B cell (primary cell): ENCODE measurements at regions not wholly inside any gene's neighbourhood (a gene's known extent, or its start where the extent isn't known, plus 50 kb on each side); places are given as distances from the start of the nearest gene placed in this dataset.
"Not testable (repeated sequence)": the region's sequence is repeated elsewhere in the genome, so short reads cannot be mapped to it uniquely, and the experiment has no call there.

Source experiments
- ATAC-seq: fragments of 200-7000 bp; cut with Tn5 transposase; one replicate; pipeline ENCODE4 v1.10.0; 2021; ENCODE audit warnings: low read depth, mild to moderate bottlenecking, moderate number of reproducible peaks, moderate library complexity
- CTCF ChIA-PET: fragments of 350-600 bp; sonication (Branson Sonifier 250); formaldehyde crosslinking; loops from one replicate; lab custom pipeline; 2021; ENCODE audit warnings: antibody characterized with exemption, inconsistent platforms; lab: Charles Lee
- POLR2A ChIA-PET: fragments of 350-600 bp; sonication (Branson Sonifier 250); formaldehyde crosslinking; loops from one replicate; lab custom pipeline; 2021; ENCODE audit warnings: antibody characterized with exemption; lab: Charles Lee
- DNase-seq: peaks from one replicate; pipeline ENCODE4 v3.0.0; 2013
- H2AFZ ChIP-seq: 2 replicates; pipeline ENCODE4 v1.6.1; 2012; ENCODE audit warnings: mild to moderate bottlenecking, low read depth, low read length; ENCODE audit not compliant: insufficient read depth, poor library complexity, severe bottlenecking
- H3K27ac ChIP-seq, 2 donors: 1 replicate in 1 of 2; 2 replicates in 1 of 2; pipeline ENCODE4 v1.5.1; 2012 to 2013; ENCODE audit warnings: low read length in 2 of 2, mild to moderate bottlenecking in 2 of 2, moderate library complexity in 1 of 2
- H3K27me3 ChIP-seq, 4 experiments: fragments of 200-600 bp in 1 of 4; sonication (generic) in 1 of 4; replicated peaks in 1 of 4; 1 replicate in 2 of 4; 2 replicates in 2 of 4; pipeline versions ENCODE4 v1.6.1 to v1.7.0; 2013 to 2016; ENCODE audit warnings: low read length in 3 of 4, mild to moderate bottlenecking in 2 of 4, mixed read lengths in 1 of 4, moderate library complexity in 1 of 4; ENCODE audit not compliant: insufficient read depth in 4 of 4, control insufficient read depth in 3 of 4; ENCODE audit errors: control extremely low read depth in 1 of 4
- H3K36me3 ChIP-seq, 2 experiments: replicated peaks in 1 of 2; 1 replicate in 1 of 2; 2 replicates in 1 of 2; pipeline versions ENCODE4 v1.6.1 to v1.7.1; 2013; ENCODE audit warnings: low read length in 1 of 2; ENCODE audit not compliant: insufficient read depth in 2 of 2, control insufficient read depth in 1 of 2; ENCODE audit errors: control extremely low read depth in 1 of 2, extremely low read depth in 1 of 2
- H3K4me1 ChIP-seq, 2 donors: fragments of 200-600 bp in 1 of 2; sonication (generic) in 1 of 2; 1 replicate in 1 of 2; 2 replicates in 1 of 2; pipeline versions ENCODE4 v1.5.1 to v1.6.1; 2013 to 2017; ENCODE audit warnings: low read length in 2 of 2; ENCODE audit not compliant: control insufficient read depth in 2 of 2, insufficient read depth in 2 of 2
- H3K4me2 ChIP-seq: replicated peaks from 2 replicates; pipeline ENCODE3; 2012; ENCODE audit warnings: mild to moderate bottlenecking, low read depth, low read length; ENCODE audit not compliant: poor library complexity, severe bottlenecking
- H3K4me3 ChIP-seq, 5 experiments: fragments of 200-600 bp in 1 of 5; sonication (generic) in 1 of 5; 1 replicate in 3 of 5; 2 replicates in 2 of 5; pipeline versions ENCODE4 v1.5.1 to v1.7.0; 2011 to 2016; ENCODE audit warnings: low read length in 4 of 5, mild to moderate bottlenecking in 4 of 5, low read depth in 2 of 5, control low read depth in 1 of 5, moderate library complexity in 1 of 5; ENCODE audit not compliant: insufficient read depth in 1 of 5; ENCODE audit errors: control extremely low read depth in 1 of 5, extremely low read depth in 1 of 5
- H3K79me2 ChIP-seq: fragments of 200-600 bp; sonication (generic); one replicate; pipeline ENCODE4 v1.6.0; 2016; ENCODE audit warnings: low read length; ENCODE audit not compliant: control insufficient read depth, insufficient read depth
- H3K9ac ChIP-seq: fragments of 200-600 bp; sonication (generic); 2 replicates; pipeline ENCODE4 v1.6.1; 2017; ENCODE audit warnings: mild to moderate bottlenecking, low read length, moderate library complexity
- H3K9me3 ChIP-seq, 3 donors: one replicate each; pipeline versions ENCODE4 v1.6.1 to v1.7.1; 2013; ENCODE audit warnings: low read length in 2 of 3; ENCODE audit not compliant: control insufficient read depth in 2 of 3, insufficient read depth in 1 of 3; ENCODE audit errors: control extremely low read depth in 1 of 3
- H4K20me1 ChIP-seq: 2 replicates; pipeline ENCODE4 v1.6.0; 2012; ENCODE audit warnings: mild to moderate bottlenecking, low read length; ENCODE audit not compliant: insufficient read depth, control insufficient read depth, poor library complexity, severe bottlenecking
- H3K27ac Mint-ChIP-seq: one replicate; pipeline ENCODE4 v1.8.0; 2021; ENCODE audit warnings: mixed read lengths
- H3K27me3 Mint-ChIP-seq: one replicate; pipeline ENCODE4 v1.8.0; 2021; ENCODE audit warnings: mixed read lengths
- H3K4me1 Mint-ChIP-seq: one replicate; pipeline ENCODE4 v1.8.0; 2021; ENCODE audit warnings: mixed read lengths
- H3K4me3 Mint-ChIP-seq: one replicate; pipeline ENCODE4 v1.8.0; 2021; ENCODE audit warnings: mixed read lengths
- H3K9me3 Mint-ChIP-seq: one replicate; pipeline ENCODE4 v1.8.0; 2022; ENCODE audit warnings: mixed read lengths; ENCODE audit not compliant: insufficient read depth
- EZH2 ChIP-seq: IDR thresholded peaks from 2 replicates; pipeline ENCODE4 v1.6.1; 2012; ENCODE audit warnings: borderline replicate concordance, low read depth, mild to moderate bottlenecking, moderate library complexity, low read length; ENCODE audit not compliant: insufficient read depth, poor library complexity, severe bottlenecking
- WGBS: methylation state at CpG from one replicate; pipeline ENCODE4 v1.1.5; 2013; ENCODE audit warnings: missing lambda C conversion rate; ENCODE audit not compliant: insufficient coverage; 5-methylcytosine and 5-hydroxymethylcytosine counted together
- intact Hi-C: fragments of 100-400 bp; cut with micrococcal nuclease; formaldehyde crosslinking; loops from one replicate; pipeline ENCODE4 v1.10.0; 2022
- TF ChIP-seq, protein P1 (sequence below): fragments of 200-600 bp; IDR thresholded peaks from one replicate; pipeline ENCODE4 v1.8.0; 2022; ENCODE audit warnings: antibody characterized with exemption, mild to moderate bottlenecking

DNA sequence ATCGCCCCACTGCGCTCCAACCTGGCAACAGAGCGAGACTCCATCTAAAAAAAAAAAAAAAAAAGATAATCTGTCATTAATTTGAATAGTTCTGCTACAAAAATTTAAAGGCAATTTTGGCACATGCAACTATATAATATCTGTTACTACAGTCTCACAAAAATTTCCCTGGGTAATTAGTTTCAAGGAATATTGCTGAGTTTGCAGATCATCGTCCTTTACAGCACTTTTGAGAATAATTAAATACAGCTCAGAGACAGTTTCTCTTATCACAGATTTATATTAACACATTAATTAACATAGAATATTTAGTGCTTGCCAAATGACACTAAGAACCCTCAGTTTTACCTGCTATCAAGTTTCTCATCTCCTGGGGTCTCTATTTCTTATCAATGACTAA, 540.4 kb upstream of the ZNF804A start:
- no peak overlapping the region for H3K9ac ChIP-seq
- ATAC-seq = no peak
- H3K27me3 Mint-ChIP-seq = no peaks in the 10 kb centered on the region
- no peaks in the 10 kb centered on the region for H3K27me3 ChIP-seq
- no peaks in the 10 kb centered on the region for H3K4me1 ChIP-seq
- no CpG with 5 or more reads among the region's 4 CpGs for WGBS
- no peaks in the 10 kb centered on the region for H3K79me2 ChIP-seq
- H3K9me3 ChIP-seq = peaks cover 0 to 10% (median 0%) of the 10 kb centered on the region in 3 donors
- H3K4me2 ChIP-seq = no peak overlapping the region
- DNase-seq = no peak
- no peaks in the 10 kb centered on the region for H3K4me1 Mint-ChIP-seq
- intact Hi-C loops = no loop called here
- TF ChIP-seq, protein P1, sequence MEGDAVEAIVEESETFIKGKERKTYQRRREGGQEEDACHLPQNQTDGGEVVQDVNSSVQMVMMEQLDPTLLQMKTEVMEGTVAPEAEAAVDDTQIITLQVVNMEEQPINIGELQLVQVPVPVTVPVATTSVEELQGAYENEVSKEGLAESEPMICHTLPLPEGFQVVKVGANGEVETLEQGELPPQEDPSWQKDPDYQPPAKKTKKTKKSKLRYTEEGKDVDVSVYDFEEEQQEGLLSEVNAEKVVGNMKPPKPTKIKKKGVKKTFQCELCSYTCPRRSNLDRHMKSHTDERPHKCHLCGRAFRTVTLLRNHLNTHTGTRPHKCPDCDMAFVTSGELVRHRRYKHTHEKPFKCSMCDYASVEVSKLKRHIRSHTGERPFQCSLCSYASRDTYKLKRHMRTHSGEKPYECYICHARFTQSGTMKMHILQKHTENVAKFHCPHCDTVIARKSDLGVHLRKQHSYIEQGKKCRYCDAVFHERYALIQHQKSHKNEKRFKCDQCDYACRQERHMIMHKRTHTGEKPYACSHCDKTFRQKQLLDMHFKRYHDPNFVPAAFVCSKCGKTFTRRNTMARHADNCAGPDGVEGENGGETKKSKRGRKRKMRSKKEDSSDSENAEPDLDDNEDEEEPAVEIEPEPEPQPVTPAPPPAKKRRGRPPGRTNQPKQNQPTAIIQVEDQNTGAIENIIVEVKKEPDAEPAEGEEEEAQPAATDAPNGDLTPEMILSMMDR = no peak
- TF ChIP-seq EZH2 = no peak
- ChIA-PET CTCF (no interaction called here), POLR2A (no interaction called here)
- H3K27ac ChIP-seq = no peak overlapping the region
- H4K20me1 ChIP-seq = no peaks in the 10 kb centered on the region
- no peak overlapping the region for H3K4me3 Mint-ChIP-seq
- no peak overlapping the region for H3K27ac Mint-ChIP-seq
- no peaks in the 10 kb centered on the region for H3K36me3 ChIP-seq
- H2AFZ ChIP-seq = no peak overlapping the region
- no peak overlapping the region for H3K4me3 ChIP-seq
- peaks cover 2% of the 10 kb centered on the region for H3K9me3 Mint-ChIP-seq

- not testable (repeated sequence) for H3K9ac ChIP-seq
Measured at GRCh38 chr2:184060268-184060667, 538.1 kb upstream of the ZNF804A start.

More at GRCh38 chr2:184060268-184060667, 538.1 kb upstream of the ZNF804A start:
- intact Hi-C loops, H3K36me3 ChIP-seq, H3K9me3 ChIP-seq, H3K4me2 ChIP-seq, H3K27me3 ChIP-seq, H3K27ac Mint-ChIP-seq, H3K4me1 ChIP-seq, H2AFZ ChIP-seq, H3K4me1 Mint-ChIP-seq, H3K4me3 ChIP-seq, H3K4me3 Mint-ChIP-seq, H4K20me1 ChIP-seq, CTCF ChIA-PET, DNase-seq, H3K79me2 ChIP-seq, H3K27me3 Mint-ChIP-seq, POLR2A ChIA-PET, ATAC-seq, H3K9me3 Mint-ChIP-seq, H3K27ac ChIP-seq: not testable (repeated sequence)
- no CpG with 5 or more reads among the region's 3 CpGs for WGBS
